HG03064 (cell line): ENCODE measurements at regions not wholly inside any gene's neighbourhood (a gene's known extent, or its start where the extent isn't known, plus 50 kb on each side); places are given as distances from the start of the nearest gene placed in this dataset.
"Not testable (repeated sequence)": the region's sequence is repeated elsewhere in the genome, so short reads cannot be mapped to it uniquely, and the experiment has no call there.

Experiments used
- ATAC-seq: cut with Tn5 transposase; IDR thresholded peaks from one replicate; pipeline ENCODE4 v1.9.1; 2021; ENCODE audit warnings: low read depth; ENCODE audit not compliant: unreplicated experiment

- ATAC-seq = no peak
These were observed 609.3 kb upstream of the CITED2 start for GRCh38 chr6:139983555-139984276.

GRCh38 chr6:139982652-139983295, 608.3 kb upstream of the CITED2 start:
- ATAC-seq = no peak

- ATAC-seq = no peak
These were observed 607.7 kb upstream of the CITED2 start for GRCh38 chr6:139982195-139982594.

GRCh38 chr6:139981768-139982181, 607.3 kb upstream of the CITED2 start:
- ATAC-seq = no peak

GRCh38 chr6:139981066-139981624, 606.7 kb upstream of the CITED2 start:
- ATAC-seq = no peak

- not testable (repeated sequence) for ATAC-seq
These were observed 606.2 kb upstream of the CITED2 start for GRCh38 chr6:139980631-139981030.

GRCh38 chr6:139979021-139979725, 604.7 kb upstream of the CITED2 start:
- no peak for ATAC-seq

- no peak for ATAC-seq
These were observed 603.5 kb upstream of the CITED2 start for GRCh38 chr6:139977887-139978332.

GRCh38 chr6:139973669-139974344, 599.4 kb upstream of the CITED2 start:
- ATAC-seq = no peak

- ATAC-seq = no peak
These were observed 597.7 kb upstream of the CITED2 start for GRCh38 chr6:139972116-139972515.

- ATAC-seq = no peak
These were observed 596.1 kb upstream of the CITED2 start for GRCh38 chr6:139970591-139970991.

GRCh38 chr6:139967497-139967896, 593.0 kb upstream of the CITED2 start:
- no peak for ATAC-seq

GRCh38 chr6:139965393-139965792, 590.9 kb upstream of the CITED2 start:
- no peak for ATAC-seq

GRCh38 chr6:139964737-139965136, 590.3 kb upstream of the CITED2 start:
- ATAC-seq = no peak

GRCh38 chr6:139962654-139963347, 588.4 kb upstream of the CITED2 start:
- ATAC-seq = no peak

GRCh38 chr6:139961190-139961589, 586.7 kb upstream of the CITED2 start:
- ATAC-seq = no peak

GRCh38 chr6:139960671-139961070, 586.2 kb upstream of the CITED2 start:
- no peak for ATAC-seq

GRCh38 chr6:139955366-139956155, 581.1 kb upstream of the CITED2 start:
- no peak for ATAC-seq

- ATAC-seq = no peak
These were observed 580.1 kb upstream of the CITED2 start for GRCh38 chr6:139954463-139955071.
